ENCODE measurements at regions not wholly inside any gene's neighbourhood (a gene's known extent, or its start where the extent isn't known, plus 50 kb on each side); places are given as distances from the start of the nearest gene placed in this dataset.

GRCh38 chr20:11216451-11217314, 542.9 kb upstream of the JAG1 start:
- TF ChIP-seq CTCF (IDR thresholded peaks at IDR 0.05): no peak
- TF ChIP-seq POLR2A (IDR thresholded peaks at IDR 0.05): no peak

All from Peyer's patch (tissue), 4 donors.